Endodermal cell (in vitro differentiated cells): ENCODE measurements at regions not wholly inside any gene's neighbourhood (a gene's known extent, or its start where the extent isn't known, plus 50 kb on each side); places are given as distances from the start of the nearest gene placed in this dataset.
A peak's percentile ranks its signal among the peaks of the same experiment; 100 is the strongest.

Source experiments
- DNase-seq: peaks from one replicate; pipeline ENCODE4 v3.0.0-alpha.2; 2017
- H3K27ac ChIP-seq: 2 replicates; pipeline ENCODE4 v1.5.1; 2013; ENCODE audit warnings: mild to moderate bottlenecking, low read depth, low read length, moderate library complexity
- H3K27me3 ChIP-seq: 2 replicates; pipeline ENCODE4 v1.6.1; 2013; ENCODE audit warnings: mild to moderate bottlenecking, low read length, moderate library complexity; ENCODE audit not compliant: insufficient read depth, control insufficient read depth, poor library complexity, severe bottlenecking
- H3K36me3 ChIP-seq: 2 replicates; pipeline ENCODE4 v1.7.0; 2013; ENCODE audit warnings: mild to moderate bottlenecking, low read length, moderate library complexity; ENCODE audit not compliant: control insufficient read depth, insufficient read depth
- H3K4me1 ChIP-seq: one replicate; pipeline ENCODE4 v1.7.0; 2013; ENCODE audit warnings: low read length; ENCODE audit not compliant: control insufficient read depth, insufficient read depth
- H3K4me3 ChIP-seq: 2 replicates; pipeline ENCODE4 v1.5.1; 2013; ENCODE audit warnings: mild to moderate bottlenecking, low read length, moderate library complexity
- H3K9ac ChIP-seq: 2 replicates; pipeline ENCODE4 v1.6.1; 2013; ENCODE audit warnings: mild to moderate bottlenecking, low read length, moderate library complexity; ENCODE audit not compliant: poor library complexity, severe bottlenecking; ENCODE audit errors: extremely low read depth
- H3K9me3 ChIP-seq: 2 replicates; pipeline ENCODE4 v1.6.1; 2013; ENCODE audit warnings: mild to moderate bottlenecking, low read length, moderate library complexity; ENCODE audit not compliant: control insufficient read depth
- H3K27ac Mint-ChIP-seq: 2 replicates; pipeline ENCODE4 v1.8.0; 2020; ENCODE audit warnings: mixed read lengths
- H3K27me3 Mint-ChIP-seq: 2 replicates; pipeline ENCODE4 v1.8.0; 2021; ENCODE audit warnings: mild to moderate bottlenecking, mixed read lengths; ENCODE audit not compliant: insufficient read depth
- H3K36me3 Mint-ChIP-seq: 2 replicates; pipeline ENCODE4 v1.8.0; 2020; ENCODE audit warnings: low read depth, mixed read lengths
- H3K4me1 Mint-ChIP-seq: 2 replicates; pipeline ENCODE4 v1.8.0; 2020; ENCODE audit warnings: mixed read lengths
- H3K4me3 Mint-ChIP-seq: 2 replicates; pipeline ENCODE4 v1.8.0; 2020; ENCODE audit warnings: mild to moderate bottlenecking, moderate library complexity, mixed read lengths
- H3K9me3 Mint-ChIP-seq: 2 replicates; pipeline ENCODE4 v1.8.0; 2020; ENCODE audit warnings: mild to moderate bottlenecking, mixed read lengths
- CTCF ChIP-seq: fragments of 200-600 bp; sonication (generic); conservative IDR thresholded peaks from 2 replicates; pipeline ENCODE4 v1.5.0; 2021; ENCODE audit warnings: antibody characterized with exemption, mild to moderate bottlenecking
- WGBS, 2 experiments: methylation state at CpG; one replicate each; pipeline versions ENCODE4 v1.1.5 to v1.1.7; 2013; ENCODE audit warnings: missing lambda C conversion rate in 2 of 2, mixed read lengths in 1 of 2; ENCODE audit not compliant: insufficient coverage in 1 of 2, insufficient read length in 1 of 2; 5-methylcytosine and 5-hydroxymethylcytosine counted together

- Histone ChIP-seq H3K27me3 (no peaks in the 10 kb centered on the region), H3K36me3 (no peaks in the 10 kb centered on the region), H3K9me3 (peaks cover 1% of the 10 kb centered on the region), H3K9ac (peak overlapping the region; percentile 85), H3K4me3 (peak overlapping the region; percentile 59), H3K27ac (peak overlapping the region; percentile 78), H3K4me1 (peaks cover 14% of the 10 kb centered on the region)
- TF ChIP-seq CTCF, result no peak
- peaks cover 44% of the 10 kb centered on the region for H3K4me1 Mint-ChIP-seq
- peak overlapping the region; percentile 35 for H3K4me3 Mint-ChIP-seq
- DNase-seq, result peak; percentile 82
- no peaks in the 10 kb centered on the region for H3K36me3 Mint-ChIP-seq
- H3K27me3 Mint-ChIP-seq, result no peaks in the 10 kb centered on the region
- peaks cover 3% of the 10 kb centered on the region for H3K9me3 Mint-ChIP-seq
- 64 to 80% methylated on average over 3 to 7 of the region's 7 CpGs for WGBS, 2 experiments
- peak overlapping the region; percentile 99 for H3K27ac Mint-ChIP-seq
These were observed 102.4 kb upstream of the KLF6 start for GRCh38 chr10:3887404-3887803.

- H3K9ac ChIP-seq, result peak overlapping the region; percentile 76
- peak overlapping the region; percentile 99 for H3K27ac Mint-ChIP-seq
- peaks cover 9% of the 10 kb centered on the region for H3K9me3 Mint-ChIP-seq
- H3K27me3 Mint-ChIP-seq, result no peaks in the 10 kb centered on the region
- H3K36me3 Mint-ChIP-seq, result no peaks in the 10 kb centered on the region
- no peak for DNase-seq
- no peak for TF ChIP-seq CTCF
- H3K27ac ChIP-seq, result peak overlapping the region; percentile 46
- H3K4me3 ChIP-seq, result peak overlapping the region; percentile 65
- no peaks in the 10 kb centered on the region for H3K27me3 ChIP-seq
- peaks cover 13% of the 10 kb centered on the region for H3K4me1 ChIP-seq
- peaks cover 38% of the 10 kb centered on the region for H3K4me1 Mint-ChIP-seq
- peak overlapping the region; percentile 35 for H3K4me3 Mint-ChIP-seq
- no peaks in the 10 kb centered on the region for H3K36me3 ChIP-seq
- peaks cover 3% of the 10 kb centered on the region for H3K9me3 ChIP-seq
- 76 to 81% methylated on average over 7 to 11 of the region's 11 CpGs for WGBS, 2 experiments
These were observed 101.7 kb upstream of the KLF6 start for GRCh38 chr10:3886641-3887251.

GRCh38 chr10:3886191-3886590, 101.2 kb upstream of the KLF6 start:
- TF ChIP-seq CTCF, result no peak
- DNase-seq, result peak; percentile 86
- Mint-ChIP-seq H3K9me3 (peaks cover 9% of the 10 kb centered on the region), H3K36me3 (no peaks in the 10 kb centered on the region), H3K27me3 (no peaks in the 10 kb centered on the region), H3K4me1 (peaks cover 36% of the 10 kb centered on the region), H3K4me3 (no peak overlapping the region), H3K27ac (peak overlapping the region; percentile 99)
- Histone ChIP-seq H3K4me1 (peaks cover 13% of the 10 kb centered on the region), H3K9ac (peak overlapping the region; percentile 76), H3K4me3 (no peak overlapping the region), H3K27me3 (no peaks in the 10 kb centered on the region), H3K9me3 (peaks cover 3% of the 10 kb centered on the region), H3K36me3 (no peaks in the 10 kb centered on the region), H3K27ac (no peak overlapping the region)
- WGBS, 2 experiments, result 26 to 71% methylated on average over 1 to 14 of the region's 14 CpGs
